LHCN-M2 (cell line): ENCODE measurements at regions not wholly inside any gene's neighbourhood (a gene's known extent, or its start where the extent isn't known, plus 50 kb on each side); places are given as distances from the start of the nearest gene placed in this dataset.
A peak's percentile ranks its signal among the peaks of the same experiment; 100 is the strongest.

ENCODE experiments used
- DNase-seq: peaks from one replicate; pipeline ENCODE4 v3.0.0-alpha.2; 2012; ENCODE audit warnings: low read depth

GRCh38 chr2:196224756-196225155, 53.4 kb upstream of the STK17B start:
- peak; percentile 50 for DNase-seq

GRCh38 chr2:196225213-196225612, 53.8 kb upstream of the STK17B start:
- DNase-seq = peak; percentile 83

GRCh38 chr2:196226058-196226706, 54.8 kb upstream of the STK17B start:
- DNase-seq = no peak

GRCh38 chr2:196226707-196227065, 55.3 kb upstream of the STK17B start:
- peak; percentile 45 for DNase-seq

- DNase-seq = no peak
Observed at GRCh38 chr2:196229013-196229412, 57.6 kb upstream of the STK17B start.

GRCh38 chr2:196230061-196230854, 58.9 kb upstream of the STK17B start:
- no peak for DNase-seq

GRCh38 chr2:196233021-196233804, 61.8 kb upstream of the STK17B start:
- peak; percentile 100 for DNase-seq

- DNase-seq = peak; percentile 75
Observed at GRCh38 chr2:196233805-196234475, 62.6 kb upstream of the STK17B start.

- DNase-seq = peak; percentile 87
Observed at GRCh38 chr2:196234672-196235071, 63.3 kb upstream of the STK17B start.

GRCh38 chr2:196238836-196239380, 67.5 kb upstream of the STK17B start:
- no peak for DNase-seq

- DNase-seq = peak; percentile 93
Observed at GRCh38 chr2:196239622-196240587, 68.5 kb upstream of the STK17B start.

GRCh38 chr2:196241175-196241574, 69.8 kb upstream of the STK17B start:
- no peak for DNase-seq

- peak; percentile 88 for DNase-seq
Observed at GRCh38 chr2:196242131-196242620, 70.8 kb upstream of the STK17B start.

- no peak for DNase-seq
Observed at GRCh38 chr2:196244516-196244915, 73.1 kb upstream of the STK17B start.

GRCh38 chr2:196244966-196245365, 73.6 kb upstream of the STK17B start:
- no peak for DNase-seq

- no peak for DNase-seq
Observed at GRCh38 chr2:196245378-196246140, 74.2 kb upstream of the STK17B start.

- DNase-seq = no peak
Observed at GRCh38 chr2:196247114-196247975, 76.0 kb upstream of the STK17B start.

- DNase-seq = no peak
Observed at GRCh38 chr2:196247976-196248280, 76.5 kb upstream of the STK17B start.
